Chondrocyte (in vitro differentiated cells): ENCODE measurements at regions not wholly inside any gene's neighbourhood (a gene's known extent, or its start where the extent isn't known, plus 50 kb on each side); places are given as distances from the start of the nearest gene placed in this dataset.

ENCODE experiments used
- DNase-seq: peaks from one replicate; pipeline ENCODE4 v3.0.0; 2021; ENCODE audit warnings: mixed read lengths, low spot score
- H3K27ac Mint-ChIP-seq: one replicate; pipeline ENCODE4 v1.8.0; 2021; ENCODE audit warnings: mild to moderate bottlenecking, moderate library complexity, mixed read lengths; ENCODE audit not compliant: unreplicated experiment
- H3K27me3 Mint-ChIP-seq: 2 replicates; pipeline ENCODE4 v1.8.0; 2021; ENCODE audit warnings: low read depth, mixed read lengths
- H3K36me3 Mint-ChIP-seq: 2 replicates; pipeline ENCODE4 v1.8.0; 2021; ENCODE audit warnings: low read depth, mixed read lengths
- H3K4me1 Mint-ChIP-seq: 2 replicates; pipeline ENCODE4 v1.8.0; 2021; ENCODE audit warnings: low read depth, mild to moderate bottlenecking, mixed read lengths
- H3K4me3 Mint-ChIP-seq: one replicate; pipeline ENCODE4 v1.8.0; 2021; ENCODE audit warnings: mild to moderate bottlenecking, moderate library complexity, mixed read lengths; ENCODE audit not compliant: unreplicated experiment
- H3K9me3 Mint-ChIP-seq: 2 replicates; pipeline ENCODE4 v1.8.0; 2021; ENCODE audit warnings: low read depth, mixed read lengths
- CTCF ChIP-seq: fragments of 200-600 bp; sonication (generic); IDR thresholded peaks from 2 replicates; pipeline ENCODE4 v1.5.0; 2021; ENCODE audit warnings: antibody characterized with exemption, mild to moderate bottlenecking, moderate library complexity

- H3K9me3 Mint-ChIP-seq: no peaks in the 10 kb centered on the region
- no peaks in the 10 kb centered on the region for H3K36me3 Mint-ChIP-seq
- H3K27ac Mint-ChIP-seq: peak overlapping the region; percentile 73
- no peaks in the 10 kb centered on the region for H3K27me3 Mint-ChIP-seq
- H3K4me1 Mint-ChIP-seq: peaks cover 56% of the 10 kb centered on the region
- H3K4me3 Mint-ChIP-seq: no peak overlapping the region
- no peak for TF ChIP-seq CTCF
- DNase-seq: no peak
Measured at GRCh38 chr2:37829616-37830395, 95.3 kb upstream of the RMDN2 start.

GRCh38 chr2:37830636-37831035 lies 94.5 kb upstream of the RMDN2 start:
- no peaks in the 10 kb centered on the region for H3K36me3 Mint-ChIP-seq
- no peak for TF ChIP-seq CTCF
- no peak for DNase-seq
- peaks cover 56% of the 10 kb centered on the region for H3K4me1 Mint-ChIP-seq
- H3K27ac Mint-ChIP-seq: peak overlapping the region; percentile 22
- H3K27me3 Mint-ChIP-seq: no peaks in the 10 kb centered on the region
- H3K9me3 Mint-ChIP-seq: no peaks in the 10 kb centered on the region
- no peak overlapping the region for H3K4me3 Mint-ChIP-seq

GRCh38 chr2:37831081-37831780 lies 93.9 kb upstream of the RMDN2 start:
- Mint-ChIP-seq H3K4me3 (no peak overlapping the region), H3K27me3 (no peaks in the 10 kb centered on the region), H3K36me3 (no peaks in the 10 kb centered on the region), H3K4me1 (peaks cover 56% of the 10 kb centered on the region), H3K9me3 (no peaks in the 10 kb centered on the region), H3K27ac (no peak overlapping the region)
- DNase-seq: no peak
- no peak for TF ChIP-seq CTCF

GRCh38 chr2:37832590-37833197 lies 92.4 kb upstream of the RMDN2 start:
- Mint-ChIP-seq H3K9me3 (no peaks in the 10 kb centered on the region), H3K36me3 (no peaks in the 10 kb centered on the region), H3K27me3 (no peaks in the 10 kb centered on the region), H3K4me3 (no peak overlapping the region), H3K27ac (no peak overlapping the region), H3K4me1 (peaks cover 50% of the 10 kb centered on the region)
- TF ChIP-seq CTCF: peak; percentile 91
- no peak for DNase-seq

- TF ChIP-seq CTCF: no peak
- peaks cover 43% of the 10 kb centered on the region for H3K4me1 Mint-ChIP-seq
- H3K36me3 Mint-ChIP-seq: no peaks in the 10 kb centered on the region
- H3K9me3 Mint-ChIP-seq: no peaks in the 10 kb centered on the region
- H3K4me3 Mint-ChIP-seq: no peak overlapping the region
- no peaks in the 10 kb centered on the region for H3K27me3 Mint-ChIP-seq
- no peak for DNase-seq
- no peak overlapping the region for H3K27ac Mint-ChIP-seq
Measured at GRCh38 chr2:37833423-37833822, 91.7 kb upstream of the RMDN2 start.
